ENCODE measurements at regions not wholly inside any gene's neighbourhood (a gene's known extent, or its start where the extent isn't known, plus 50 kb on each side); places are given as distances from the start of the nearest gene placed in this dataset.

- Histone ChIP-seq H3K4me1 (ENCODE audit: control insufficient read depth, insufficient read depth, low read length) (no peaks in the 10 kb centered on the region), H3K27ac (ENCODE audit: low read depth, low read length) (no peak overlapping the region), H3K9ac (ENCODE audit: low read length) (no peak overlapping the region), H3K4me3 (ENCODE audit: low read depth, low read length) (no peak overlapping the region), H3K27me3 (ENCODE audit: control insufficient read depth, insufficient read depth, low read length) (no peaks in the 10 kb centered on the region; the same call in 1 of the 2 replicates), H3K9me3 (ENCODE audit: control insufficient read depth, insufficient read depth, low read depth, low read length) (peaks cover 17% of the 10 kb centered on the region), H3K36me3 (ENCODE audit: control insufficient read depth, insufficient read depth, low read length) (no peaks in the 10 kb centered on the region)
Observed at GRCh38 chr13:112236539-112237197, 139.5 kb upstream of the SPACA7 start.

- Histone ChIP-seq H3K4me3 (ENCODE audit: low read depth, low read length) (no peak overlapping the region), H3K4me1 (ENCODE audit: control insufficient read depth, insufficient read depth, low read length) (no peaks in the 10 kb centered on the region), H3K9me3 (ENCODE audit: control insufficient read depth, insufficient read depth, low read depth, low read length) (peaks cover 17% of the 10 kb centered on the region), H3K36me3 (ENCODE audit: control insufficient read depth, insufficient read depth, low read length) (no peaks in the 10 kb centered on the region), H3K27me3 (ENCODE audit: control insufficient read depth, insufficient read depth, low read length) (no peaks in the 10 kb centered on the region; the same call in 1 of the 2 replicates), H3K27ac (ENCODE audit: low read depth, low read length) (no peak overlapping the region), H3K9ac (ENCODE audit: low read length) (no peak overlapping the region)
Observed at GRCh38 chr13:112238436-112238995, 137.6 kb upstream of the SPACA7 start.

GRCh38 chr13:112240076-112240475 is 136.1 kb upstream of the SPACA7 start:
- Histone ChIP-seq H3K27ac (ENCODE audit: low read depth, low read length) (no peak overlapping the region), H3K9me3 (ENCODE audit: control insufficient read depth, insufficient read depth, low read depth, low read length) (peaks cover 17% of the 10 kb centered on the region), H3K27me3 (ENCODE audit: control insufficient read depth, insufficient read depth, low read length) (no peaks in the 10 kb centered on the region; the same call in 1 of the 2 replicates)

GRCh38 chr13:112241288-112241687 is 134.9 kb upstream of the SPACA7 start:
- Histone ChIP-seq H3K9ac (ENCODE audit: low read length) (no peak overlapping the region), H3K4me3 (ENCODE audit: low read depth, low read length) (no peak overlapping the region), H3K36me3 (ENCODE audit: control insufficient read depth, insufficient read depth, low read length) (no peaks in the 10 kb centered on the region), H3K4me1 (ENCODE audit: control insufficient read depth, insufficient read depth, low read length) (no peaks in the 10 kb centered on the region), H3K27ac (ENCODE audit: low read depth, low read length) (no peak overlapping the region), H3K9me3 (ENCODE audit: control insufficient read depth, insufficient read depth, low read depth, low read length) (peaks cover 17% of the 10 kb centered on the region), H3K27me3 (ENCODE audit: control insufficient read depth, insufficient read depth, low read length) (no peaks in the 10 kb centered on the region; the same call in 1 of the 2 replicates)

More at GRCh38 chr13:112240076-112240475, 136.1 kb upstream of the SPACA7 start:
- Histone ChIP-seq H3K36me3 (ENCODE audit: control insufficient read depth, insufficient read depth, low read length) (no peaks in the 10 kb centered on the region), H3K9ac (ENCODE audit: low read length) (no peak overlapping the region), H3K4me3 (ENCODE audit: low read depth, low read length) (no peak overlapping the region), H3K4me1 (ENCODE audit: control insufficient read depth, insufficient read depth, low read length) (no peaks in the 10 kb centered on the region)

- Histone ChIP-seq H3K4me3 (ENCODE audit: low read depth, low read length) (no peak overlapping the region), H3K27me3 (ENCODE audit: control insufficient read depth, insufficient read depth, low read length) (no peaks in the 10 kb centered on the region; the same call in 1 of the 2 replicates), H3K9ac (ENCODE audit: low read length) (no peak overlapping the region), H3K4me1 (ENCODE audit: control insufficient read depth, insufficient read depth, low read length) (peaks cover under 1% of the 10 kb centered on the region; the same call in 1 of the 2 replicates), H3K9me3 (ENCODE audit: control insufficient read depth, insufficient read depth, low read depth, low read length) (peaks cover 14% of the 10 kb centered on the region), H3K36me3 (ENCODE audit: control insufficient read depth, insufficient read depth, low read length) (no peaks in the 10 kb centered on the region), H3K27ac (ENCODE audit: low read depth, low read length) (no peak overlapping the region)
Observed at GRCh38 chr13:112242777-112243176, 133.4 kb upstream of the SPACA7 start.

- no peak overlapping the region for H3K27ac ChIP-seq (ENCODE audit: low read depth, low read length)
- no peak overlapping the region for H3K9ac ChIP-seq (ENCODE audit: low read length)
- peaks cover 5% of the 10 kb centered on the region; the same call in 1 of the 2 replicates for H3K4me1 ChIP-seq (ENCODE audit: control insufficient read depth, insufficient read depth, low read length)
- no peaks in the 10 kb centered on the region for H3K36me3 ChIP-seq (ENCODE audit: control insufficient read depth, insufficient read depth, low read length)
- no peaks in the 10 kb centered on the region; the same call in 1 of the 2 replicates for H3K27me3 ChIP-seq (ENCODE audit: control insufficient read depth, insufficient read depth, low read length)
- H3K9me3 ChIP-seq (ENCODE audit: control insufficient read depth, insufficient read depth, low read depth, low read length): peaks cover 5% of the 10 kb centered on the region; the same call in 1 of the 2 replicates
- H3K4me3 ChIP-seq (ENCODE audit: low read depth, low read length): no peak overlapping the region
Observed at GRCh38 chr13:112244061-112244460, 132.1 kb upstream of the SPACA7 start.

- H3K4me1 ChIP-seq (ENCODE audit: control insufficient read depth, insufficient read depth, low read length): peaks cover 5% of the 10 kb centered on the region; the same call in 1 of the 2 replicates
- H3K27me3 ChIP-seq (ENCODE audit: control insufficient read depth, insufficient read depth, low read length): no peaks in the 10 kb centered on the region; the same call in 1 of the 2 replicates
- peaks cover 2% of the 10 kb centered on the region; the same call in 1 of the 2 replicates for H3K9me3 ChIP-seq (ENCODE audit: control insufficient read depth, insufficient read depth, low read depth, low read length)
- no peak overlapping the region for H3K9ac ChIP-seq (ENCODE audit: low read length)
- H3K4me3 ChIP-seq (ENCODE audit: low read depth, low read length): no peak overlapping the region
- no peaks in the 10 kb centered on the region for H3K36me3 ChIP-seq (ENCODE audit: control insufficient read depth, insufficient read depth, low read length)
- no peak overlapping the region for H3K27ac ChIP-seq (ENCODE audit: low read depth, low read length)
Observed at GRCh38 chr13:112244495-112245177, 131.5 kb upstream of the SPACA7 start.

GRCh38 chr13:112245179-112245724 is 130.9 kb upstream of the SPACA7 start:
- Histone ChIP-seq H3K9ac (ENCODE audit: low read length) (no peak overlapping the region), H3K36me3 (ENCODE audit: control insufficient read depth, insufficient read depth, low read length) (no peaks in the 10 kb centered on the region), H3K4me1 (ENCODE audit: control insufficient read depth, insufficient read depth, low read length) (peaks cover 5% of the 10 kb centered on the region; the same call in 1 of the 2 replicates), H3K9me3 (ENCODE audit: control insufficient read depth, insufficient read depth, low read depth, low read length) (no peaks in the 10 kb centered on the region), H3K27me3 (ENCODE audit: control insufficient read depth, insufficient read depth, low read length) (no peaks in the 10 kb centered on the region; the same call in 1 of the 2 replicates), H3K4me3 (ENCODE audit: low read depth, low read length) (no peak overlapping the region), H3K27ac (ENCODE audit: low read depth, low read length) (no peak overlapping the region)

GRCh38 chr13:112245989-112246388 is 130.2 kb upstream of the SPACA7 start:
- no peaks in the 10 kb centered on the region for H3K9me3 ChIP-seq (ENCODE audit: control insufficient read depth, insufficient read depth, low read depth, low read length)

GRCh38 chr13:112246731-112247470 is 129.3 kb upstream of the SPACA7 start:
- Histone ChIP-seq H3K9me3 (ENCODE audit: control insufficient read depth, insufficient read depth, low read depth, low read length) (no peaks in the 10 kb centered on the region), H3K9ac (ENCODE audit: low read length) (no peak overlapping the region), H3K4me1 (ENCODE audit: control insufficient read depth, insufficient read depth, low read length) (peaks cover 5% of the 10 kb centered on the region; the same call in 1 of the 2 replicates), H3K4me3 (ENCODE audit: low read depth, low read length) (no peak overlapping the region), H3K27ac (ENCODE audit: low read depth, low read length) (no peak overlapping the region), H3K27me3 (ENCODE audit: control insufficient read depth, insufficient read depth, low read length) (peaks cover 2% of the 10 kb centered on the region; the same call in 1 of the 2 replicates), H3K36me3 (ENCODE audit: control insufficient read depth, insufficient read depth, low read length) (no peaks in the 10 kb centered on the region)

More at GRCh38 chr13:112245989-112246388, 130.2 kb upstream of the SPACA7 start:
- no peak overlapping the region for H3K27ac ChIP-seq (ENCODE audit: low read depth, low read length)
- H3K36me3 ChIP-seq (ENCODE audit: control insufficient read depth, insufficient read depth, low read length): no peaks in the 10 kb centered on the region
- H3K27me3 ChIP-seq (ENCODE audit: control insufficient read depth, insufficient read depth, low read length): no peaks in the 10 kb centered on the region; the same call in 1 of the 2 replicates
- no peak overlapping the region for H3K9ac ChIP-seq (ENCODE audit: low read length)
- peaks cover 5% of the 10 kb centered on the region; the same call in 1 of the 2 replicates for H3K4me1 ChIP-seq (ENCODE audit: control insufficient read depth, insufficient read depth, low read length)
- no peak overlapping the region for H3K4me3 ChIP-seq (ENCODE audit: low read depth, low read length)

All from HUES6 (cell line).